Erythroblast (primary cell): ENCODE measurements at regions not wholly inside any gene's neighbourhood (a gene's known extent, or its start where the extent isn't known, plus 50 kb on each side); places are given as distances from the start of the nearest gene placed in this dataset.

Experiments
- GATA1 ChIP-seq: IDR thresholded peaks from 2 replicates; pipeline ENCODE4 v1.6.1; 2011; ENCODE audit warnings: low read depth, mild to moderate bottlenecking, control low read depth, low read length, moderate library complexity
- POLR2A ChIP-seq: IDR thresholded peaks from 2 replicates; pipeline ENCODE4 v1.6.1; 2011; ENCODE audit warnings: mild to moderate bottlenecking, low read length

GRCh38 chr2:64837116-64837731 is 152.0 kb upstream of the SLC1A4 start:
- TF ChIP-seq POLR2A (no peak), GATA1 (no peak)
